ENCODE measurements at regions not wholly inside any gene's neighbourhood (a gene's known extent, or its start where the extent isn't known, plus 50 kb on each side); places are given as distances from the start of the nearest gene placed in this dataset.

DNA sequence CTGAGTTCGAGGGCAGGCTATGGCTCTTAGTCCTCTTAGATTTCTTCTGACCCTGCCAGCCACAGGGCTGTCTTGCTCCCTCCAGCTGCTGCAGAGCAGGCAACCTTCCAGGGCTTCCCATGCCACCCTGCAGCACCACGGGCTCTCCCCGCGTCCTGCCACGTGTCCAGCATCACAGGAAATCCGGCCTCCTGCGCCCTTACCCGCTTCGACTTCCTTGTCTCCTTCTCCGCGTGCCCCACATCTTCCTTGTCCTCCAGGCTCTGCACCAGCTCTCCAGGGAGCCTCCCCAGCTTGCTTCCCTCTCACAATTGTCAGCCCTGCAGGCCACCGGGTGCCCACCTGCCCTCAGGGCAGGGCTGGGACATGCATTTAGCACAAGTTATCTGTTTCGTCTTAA, 253.5 kb downstream of the DCDC2C start:
- TF ChIP-seq, protein P1, sequence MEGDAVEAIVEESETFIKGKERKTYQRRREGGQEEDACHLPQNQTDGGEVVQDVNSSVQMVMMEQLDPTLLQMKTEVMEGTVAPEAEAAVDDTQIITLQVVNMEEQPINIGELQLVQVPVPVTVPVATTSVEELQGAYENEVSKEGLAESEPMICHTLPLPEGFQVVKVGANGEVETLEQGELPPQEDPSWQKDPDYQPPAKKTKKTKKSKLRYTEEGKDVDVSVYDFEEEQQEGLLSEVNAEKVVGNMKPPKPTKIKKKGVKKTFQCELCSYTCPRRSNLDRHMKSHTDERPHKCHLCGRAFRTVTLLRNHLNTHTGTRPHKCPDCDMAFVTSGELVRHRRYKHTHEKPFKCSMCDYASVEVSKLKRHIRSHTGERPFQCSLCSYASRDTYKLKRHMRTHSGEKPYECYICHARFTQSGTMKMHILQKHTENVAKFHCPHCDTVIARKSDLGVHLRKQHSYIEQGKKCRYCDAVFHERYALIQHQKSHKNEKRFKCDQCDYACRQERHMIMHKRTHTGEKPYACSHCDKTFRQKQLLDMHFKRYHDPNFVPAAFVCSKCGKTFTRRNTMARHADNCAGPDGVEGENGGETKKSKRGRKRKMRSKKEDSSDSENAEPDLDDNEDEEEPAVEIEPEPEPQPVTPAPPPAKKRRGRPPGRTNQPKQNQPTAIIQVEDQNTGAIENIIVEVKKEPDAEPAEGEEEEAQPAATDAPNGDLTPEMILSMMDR (IDR thresholded peaks at IDR 0.05): no peak
- TF ChIP-seq POLR2A (IDR thresholded peaks at IDR 0.05): no peak

Data from lower leg skin (tissue), 3 donors.